ENCODE measurements at regions not wholly inside any gene's neighbourhood (a gene's known extent, or its start where the extent isn't known, plus 50 kb on each side); places are given as distances from the start of the nearest gene placed in this dataset.
"Not testable (repeated sequence)": the region's sequence is repeated elsewhere in the genome, so short reads cannot be mapped to it uniquely, and the experiment has no call there.

- DNase-seq (ENCODE audit: low read depth in 2 of 2) = not testable (repeated sequence)
These were observed 103.2 kb downstream of the HIF1AN start for GRCh38 chr10:100638969-100639368.

GRCh38 chr10:100642295-100642994 lies 102.9 kb upstream of the PAX2 start:
- no peak for DNase-seq (ENCODE audit: low read depth in 2 of 2)

GRCh38 chr10:100645091-100645490 lies 100.3 kb upstream of the PAX2 start:
- DNase-seq (ENCODE audit: low read depth in 2 of 2) = no peak

GRCh38 chr10:100645613-100646392 lies 99.6 kb upstream of the PAX2 start:
- no peak for DNase-seq (ENCODE audit: low read depth in 2 of 2)

- DNase-seq (ENCODE audit: low read depth in 2 of 2) = no peak
These were observed 97.5 kb upstream of the PAX2 start for GRCh38 chr10:100647928-100648327.

- no peak for DNase-seq (ENCODE audit: low read depth in 2 of 2)
These were observed 94.7 kb upstream of the PAX2 start for GRCh38 chr10:100650693-100651092.

GRCh38 chr10:100651099-100651498 lies 94.3 kb upstream of the PAX2 start:
- not testable (repeated sequence) for DNase-seq (ENCODE audit: low read depth in 2 of 2)

GRCh38 chr10:100651916-100652315 lies 93.5 kb upstream of the PAX2 start:
- DNase-seq (ENCODE audit: low read depth in 2 of 2) = no peak

GRCh38 chr10:100652406-100653135 lies 92.8 kb upstream of the PAX2 start:
- DNase-seq (ENCODE audit: low read depth in 2 of 2) = no peak

- DNase-seq (ENCODE audit: low read depth in 2 of 2) = no peak
These were observed 92.0 kb upstream of the PAX2 start for GRCh38 chr10:100653238-100653956.

GRCh38 chr10:100653957-100654781 lies 91.2 kb upstream of the PAX2 start:
- peak in 1 of 2 experiments; percentile 2 for DNase-seq (ENCODE audit: low read depth in 2 of 2)

GRCh38 chr10:100654782-100655325 lies 90.5 kb upstream of the PAX2 start:
- DNase-seq (ENCODE audit: low read depth in 2 of 2) = no peak

- DNase-seq (ENCODE audit: low read depth in 2 of 2) = peak in 1 of 2 experiments; percentile 10
These were observed 90.0 kb upstream of the PAX2 start for GRCh38 chr10:100655326-100655759.

- DNase-seq (ENCODE audit: low read depth in 2 of 2) = no peak
These were observed 89.5 kb upstream of the PAX2 start for GRCh38 chr10:100655760-100656421.

- peak in 1 of 2 experiments; percentile 11 for DNase-seq (ENCODE audit: low read depth in 2 of 2)
These were observed 88.9 kb upstream of the PAX2 start for GRCh38 chr10:100656454-100656853.

GRCh38 chr10:100658269-100658668 lies 87.1 kb upstream of the PAX2 start:
- DNase-seq (ENCODE audit: low read depth in 2 of 2) = no peak

- no peak for DNase-seq (ENCODE audit: low read depth in 2 of 2)
These were observed 85.9 kb upstream of the PAX2 start for GRCh38 chr10:100659361-100660098.

- DNase-seq (ENCODE audit: low read depth in 2 of 2) = no peak
These were observed 85.0 kb upstream of the PAX2 start for GRCh38 chr10:100660365-100660764.

- DNase-seq (ENCODE audit: low read depth in 2 of 2) = no peak
These were observed 84.4 kb upstream of the PAX2 start for GRCh38 chr10:100660945-100661344.
